HG03095 (cell line): ENCODE measurements at regions not wholly inside any gene's neighbourhood (a gene's known extent, or its start where the extent isn't known, plus 50 kb on each side); places are given as distances from the start of the nearest gene placed in this dataset.

Experiments
- ATAC-seq: cut with Tn5 transposase; IDR thresholded peaks from one replicate; pipeline ENCODE4 v1.9.1; 2021; ENCODE audit warnings: moderate library complexity; ENCODE audit not compliant: unreplicated experiment

DNA sequence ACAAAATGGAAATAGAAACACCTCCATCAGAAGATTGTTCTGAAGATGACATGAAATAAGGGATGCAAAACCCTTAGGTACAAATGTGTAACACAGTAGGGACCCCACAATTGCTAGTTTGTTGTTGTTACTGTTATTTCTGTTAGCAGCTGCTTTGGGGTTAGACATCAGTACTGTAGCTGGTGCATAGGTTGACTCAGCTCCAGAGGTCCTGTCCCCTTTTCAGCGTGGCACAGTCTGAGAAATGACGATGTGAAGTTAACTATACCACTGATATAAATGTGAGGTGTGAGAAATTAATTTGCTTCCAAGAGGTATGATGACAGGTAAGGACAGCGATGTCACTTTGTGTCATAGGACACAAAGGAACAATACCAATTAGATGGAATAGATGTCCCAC is 384.6 kb upstream of the KLF4 start:
- peak; percentile 46 for ATAC-seq

DNA sequence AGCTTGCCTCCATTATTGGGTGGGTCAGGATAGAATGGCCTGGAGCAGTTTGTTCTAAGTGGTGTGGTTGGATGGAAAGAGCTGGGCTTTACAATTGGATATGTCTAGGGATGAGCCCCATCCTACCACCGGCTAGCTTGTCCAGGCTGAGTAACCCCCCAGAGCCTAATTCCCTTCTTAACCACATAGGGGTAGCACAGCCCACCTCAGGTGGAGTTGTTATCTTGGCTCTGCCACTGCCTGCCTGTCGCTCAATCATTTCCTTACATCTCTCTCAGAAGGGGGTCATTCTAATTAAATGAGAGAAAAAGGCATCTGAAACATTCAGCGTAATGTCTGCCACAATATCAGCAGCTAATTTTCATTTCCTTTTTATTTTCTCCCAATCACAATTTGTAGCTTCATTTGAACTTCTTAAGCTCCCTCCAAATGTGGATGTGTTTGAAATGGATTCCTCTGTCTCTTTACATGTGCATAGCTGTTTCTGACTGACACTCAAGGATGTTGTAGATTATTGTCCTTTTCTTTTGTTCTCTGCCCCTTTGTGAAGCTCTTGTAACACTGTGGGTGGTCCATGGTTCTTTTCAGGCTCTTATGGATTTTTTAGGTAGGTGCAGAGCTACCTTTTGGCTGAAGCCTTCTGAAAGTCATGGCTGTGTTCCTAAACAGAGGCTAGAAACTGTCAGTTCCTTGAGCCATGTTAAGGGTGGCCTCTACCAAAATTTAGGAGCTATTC is 383.1 kb upstream of the KLF4 start:
- ATAC-seq: no peak

DNA sequence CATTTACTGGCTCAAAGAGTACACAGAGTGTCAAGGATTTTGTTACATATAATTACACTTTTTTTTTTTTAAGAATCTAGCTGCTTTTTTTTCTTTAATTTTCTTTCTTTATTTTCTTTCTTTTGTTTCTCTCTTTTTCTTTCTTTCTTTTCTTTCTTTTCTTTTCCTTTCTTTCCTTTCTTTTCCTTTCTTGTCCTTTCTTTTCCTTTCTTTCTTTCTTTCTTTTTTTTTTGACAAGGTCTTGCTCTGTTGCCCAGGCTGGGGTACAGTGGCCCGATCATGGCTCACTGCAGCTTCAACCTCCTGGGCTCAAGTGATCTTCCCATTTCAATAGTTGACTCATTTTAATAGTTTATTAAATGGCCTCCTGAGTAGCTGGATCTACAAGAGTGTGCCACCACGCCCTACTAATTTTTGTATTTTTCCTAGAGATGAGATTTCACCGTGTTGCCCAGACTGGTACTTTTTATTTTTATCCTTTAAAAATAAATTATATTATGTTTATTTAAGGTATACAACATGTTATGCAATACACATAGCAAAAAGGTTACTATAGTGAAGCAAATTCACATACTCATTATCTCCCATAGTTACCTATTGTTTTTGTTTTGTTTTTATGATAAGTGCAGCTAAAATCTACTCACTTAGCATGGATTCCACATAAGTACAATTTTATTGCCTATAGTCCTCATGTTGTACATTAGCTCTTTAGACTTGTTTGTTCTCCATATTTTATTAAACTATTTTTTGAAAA is 381.5 kb upstream of the KLF4 start:
- no peak for ATAC-seq

DNA sequence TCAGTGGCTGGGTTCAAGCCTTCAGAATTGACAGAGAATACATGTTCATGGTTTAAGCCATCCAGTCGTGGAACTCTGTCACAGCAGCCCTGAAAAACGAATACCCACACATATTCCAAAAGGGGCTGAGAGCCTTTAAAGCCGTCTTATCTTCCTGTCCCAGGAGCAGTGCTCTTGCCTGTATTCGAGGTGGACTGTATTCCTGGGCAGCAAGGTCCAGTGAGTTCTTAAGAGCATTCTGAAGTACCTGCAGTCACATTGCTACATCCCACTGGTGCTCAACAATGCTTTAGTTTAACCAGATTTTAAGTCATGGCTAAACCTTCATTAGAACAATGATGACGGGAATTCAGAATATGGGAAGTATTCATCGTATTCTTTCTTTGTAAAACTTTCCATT is 380.7 kb upstream of the KLF4 start:
- ATAC-seq: no peak

DNA sequence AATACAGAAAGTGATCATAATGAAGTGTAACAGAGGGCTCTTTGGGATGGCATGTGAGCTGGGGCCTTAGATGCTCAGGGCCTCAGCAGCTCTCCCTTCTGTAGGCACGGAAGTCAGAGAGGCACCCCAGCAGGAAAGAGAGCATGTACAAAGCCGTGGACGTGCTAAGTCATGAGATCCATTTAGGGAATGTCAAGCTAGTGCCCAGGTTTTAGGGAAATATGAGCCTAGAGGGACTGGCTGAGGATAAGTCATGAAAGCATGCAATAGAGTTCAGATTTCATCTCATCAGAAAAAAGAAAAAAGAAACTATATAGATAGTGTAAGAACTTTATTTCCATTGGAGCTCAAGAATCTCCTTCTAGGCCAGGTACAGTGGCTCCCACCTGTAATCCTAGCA is 379.5 kb upstream of the KLF4 start:
- no peak for ATAC-seq

DNA sequence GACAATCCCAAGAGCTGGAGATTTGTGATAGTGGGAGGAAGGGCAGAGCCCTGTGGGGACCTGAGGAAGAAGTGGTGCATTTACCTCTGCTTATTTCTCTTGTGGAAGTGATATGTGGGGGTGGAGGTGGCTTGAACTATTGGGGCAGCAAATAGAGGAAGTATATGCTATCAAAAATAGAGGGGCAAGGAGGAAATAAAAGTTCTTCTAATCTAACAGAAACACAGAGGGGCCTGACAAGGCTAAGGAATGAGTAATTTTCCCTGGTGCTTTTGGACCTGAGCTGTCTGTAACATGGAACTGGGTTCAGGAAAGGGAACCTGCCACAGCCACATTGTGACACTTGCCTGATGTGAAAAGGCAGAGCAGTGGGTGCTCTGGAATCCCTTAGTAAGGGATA is 378.6 kb upstream of the KLF4 start:
- no peak for ATAC-seq

DNA sequence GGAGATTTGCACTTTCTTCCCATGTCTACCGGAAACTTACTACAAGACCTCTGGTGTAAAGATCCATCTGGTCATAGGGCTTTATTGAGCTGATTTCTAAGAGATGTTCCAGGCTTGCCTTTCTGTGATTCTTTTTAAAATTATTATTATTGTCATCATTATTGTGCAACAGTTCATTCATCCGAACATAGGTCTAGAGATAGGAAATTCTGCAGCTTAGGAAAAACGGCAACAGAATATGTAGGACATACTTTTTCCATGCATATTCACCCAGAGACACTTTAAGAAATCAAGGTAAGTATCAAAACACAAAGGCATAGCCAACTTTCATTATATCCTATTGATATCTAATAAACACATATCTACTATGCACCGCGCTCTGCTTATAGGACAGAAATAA is 378.2 kb upstream of the KLF4 start:
- ATAC-seq: no peak

DNA sequence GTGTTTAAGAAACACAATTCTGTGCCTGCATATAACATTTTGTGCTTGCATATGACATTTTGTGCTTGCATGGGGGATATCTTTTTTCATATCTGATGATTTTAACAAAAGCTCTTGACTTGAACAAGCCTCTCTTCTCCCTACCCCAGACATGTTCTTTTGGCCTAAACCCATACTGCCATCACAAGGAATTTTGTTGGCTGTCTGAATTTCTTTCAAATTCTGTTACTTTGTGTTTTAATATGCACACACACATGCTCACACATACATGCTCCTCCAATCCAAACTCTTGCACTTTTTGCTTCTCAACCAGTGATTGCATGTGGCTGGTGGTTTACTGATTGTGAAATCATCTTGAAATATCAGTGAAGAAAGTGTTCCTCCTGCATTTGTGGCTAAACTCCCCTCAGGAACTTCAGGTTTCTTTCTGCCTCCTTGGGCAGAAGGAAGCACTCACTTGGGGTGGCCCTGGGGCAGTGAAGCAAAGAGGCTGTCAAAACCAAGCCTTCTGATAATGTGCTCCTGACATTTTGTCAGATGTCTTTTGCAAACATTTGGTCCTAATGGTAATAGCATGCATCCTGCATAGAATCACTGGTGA is 377.2 kb upstream of the KLF4 start:
- ATAC-seq: no peak

DNA sequence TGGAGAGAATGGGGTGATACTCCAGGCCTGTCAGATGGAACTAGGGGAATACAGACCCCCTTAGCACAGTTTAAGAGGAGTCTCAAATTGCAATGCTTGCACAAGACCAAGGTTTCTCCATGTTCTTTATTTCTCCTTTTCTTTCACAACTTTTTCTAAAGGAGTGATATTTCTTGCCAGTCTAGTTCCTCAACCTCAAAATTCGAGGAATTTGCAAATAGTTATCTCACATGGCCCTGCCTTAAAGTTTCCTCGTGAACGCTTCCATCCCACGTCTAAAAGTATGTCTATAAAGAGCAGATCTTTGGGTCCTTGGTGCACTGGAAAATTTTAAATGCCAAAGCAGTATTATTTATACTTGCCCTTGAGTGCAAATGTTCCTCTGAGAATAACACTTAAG is 373.8 kb upstream of the KLF4 start:
- ATAC-seq: no peak

DNA sequence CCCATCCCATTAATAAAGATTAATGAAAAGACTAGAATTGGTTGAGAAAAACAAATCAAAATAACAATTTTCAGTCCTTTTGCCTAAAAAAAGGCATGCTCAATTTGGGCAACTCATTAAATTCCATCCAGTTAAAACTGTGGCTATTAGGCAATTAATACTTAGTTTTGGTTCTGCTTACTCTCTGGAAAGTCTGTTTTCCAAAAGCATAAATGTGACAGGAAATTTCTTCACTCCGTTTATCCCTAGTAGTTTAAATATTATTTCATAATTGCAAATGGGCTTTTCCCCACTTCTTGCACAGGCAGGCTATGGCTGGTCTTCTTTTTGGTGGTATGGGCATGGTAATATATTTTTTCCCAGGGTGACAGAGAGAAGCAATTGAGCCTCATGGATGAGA is 373.3 kb upstream of the KLF4 start:
- no peak for ATAC-seq

DNA sequence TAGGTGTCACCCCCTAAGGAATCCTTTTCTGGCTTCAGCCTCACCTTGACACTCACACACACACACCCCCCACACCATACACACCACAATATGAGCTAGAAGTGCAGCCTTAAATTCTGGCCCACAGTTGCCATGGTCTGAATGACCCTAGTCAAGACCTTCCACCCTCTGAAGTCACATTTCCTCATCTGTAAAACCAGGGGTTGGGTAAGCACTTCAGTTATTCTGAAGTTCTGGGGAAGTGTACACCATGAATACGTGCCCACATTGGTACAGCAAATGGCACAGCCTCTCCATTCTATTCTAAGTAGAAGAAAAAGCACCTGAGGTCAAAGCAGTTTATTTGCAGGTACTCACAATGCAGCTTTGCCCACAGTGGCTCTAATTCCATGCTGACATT is 372.8 kb upstream of the KLF4 start:
- no peak for ATAC-seq

DNA sequence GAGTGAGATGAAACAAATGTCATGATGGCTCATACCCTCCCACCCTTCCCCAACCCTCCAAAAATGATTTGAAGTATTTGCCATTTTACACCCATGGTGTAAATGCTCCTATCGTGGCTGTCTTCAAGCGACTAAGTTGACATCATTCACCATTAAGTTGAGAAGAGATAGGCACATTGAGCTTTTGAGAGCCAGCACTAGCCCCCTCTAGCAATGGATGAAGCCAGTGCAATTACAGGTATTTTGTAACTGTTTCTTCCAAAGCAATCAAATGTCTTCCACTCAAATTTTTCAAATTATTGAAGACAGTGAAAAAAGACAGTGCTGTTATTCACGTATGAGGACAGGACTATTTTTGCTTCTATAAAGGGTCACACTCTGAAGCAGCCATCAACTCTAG is 371.5 kb upstream of the KLF4 start:
- ATAC-seq: no peak

DNA sequence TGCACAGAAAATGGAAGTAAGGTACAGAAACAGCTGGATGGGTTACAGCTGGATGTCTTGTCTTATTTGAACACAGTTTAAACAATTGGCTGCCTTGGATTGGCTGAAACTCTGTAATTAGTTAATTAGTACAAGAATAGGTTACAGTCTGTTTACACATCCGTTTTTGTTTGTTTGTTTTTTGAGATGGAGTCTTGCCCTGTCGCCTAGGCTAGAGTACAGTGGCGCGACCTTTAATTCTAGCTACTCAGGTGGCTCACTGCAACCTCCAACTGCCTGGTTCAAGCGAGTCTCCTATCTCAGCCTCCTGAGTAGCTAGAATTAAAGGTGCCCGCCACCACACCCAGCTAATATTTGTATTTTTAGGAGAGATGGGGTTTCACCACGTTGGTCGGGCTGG is 368.7 kb upstream of the KLF4 start:
- no peak for ATAC-seq

DNA sequence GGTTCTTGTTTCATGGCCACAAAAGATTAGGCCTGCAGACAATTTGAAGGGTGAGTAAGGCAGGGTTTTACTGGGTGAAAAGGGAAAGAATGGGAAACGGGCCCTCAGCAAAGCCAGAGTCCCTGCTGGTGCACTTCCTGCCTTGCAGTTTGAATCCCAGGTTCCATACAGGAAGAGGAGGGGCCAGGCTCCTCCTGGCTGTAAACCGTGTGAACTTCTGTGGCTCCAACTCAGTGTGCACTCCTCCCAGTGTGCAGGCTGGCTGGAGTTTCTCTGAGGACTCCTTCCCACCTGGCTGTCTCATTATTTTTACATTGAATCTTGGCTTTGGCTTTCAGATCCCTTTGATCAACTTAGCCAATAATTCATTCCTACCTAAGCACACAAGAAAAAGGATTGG is 367.1 kb upstream of the KLF4 start:
- no peak for ATAC-seq

DNA sequence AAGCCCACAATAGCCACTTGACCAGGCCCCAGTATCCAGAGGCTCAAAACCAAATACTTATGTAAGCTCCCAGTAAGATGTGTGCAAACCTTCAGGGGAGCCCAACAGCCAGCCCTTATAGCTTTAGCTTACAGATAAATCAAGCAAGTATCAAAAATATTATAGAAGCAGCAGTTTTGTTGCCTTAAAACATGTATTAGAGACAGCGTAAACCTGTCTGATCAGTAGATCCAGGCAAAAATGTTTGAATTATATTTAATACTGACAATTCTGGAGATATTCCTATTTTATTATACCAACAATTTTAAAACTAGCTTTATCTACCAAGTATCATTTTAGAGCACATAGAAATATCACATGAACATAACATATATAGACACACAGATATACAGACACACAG is 365.6 kb upstream of the KLF4 start:
- no peak for ATAC-seq

DNA sequence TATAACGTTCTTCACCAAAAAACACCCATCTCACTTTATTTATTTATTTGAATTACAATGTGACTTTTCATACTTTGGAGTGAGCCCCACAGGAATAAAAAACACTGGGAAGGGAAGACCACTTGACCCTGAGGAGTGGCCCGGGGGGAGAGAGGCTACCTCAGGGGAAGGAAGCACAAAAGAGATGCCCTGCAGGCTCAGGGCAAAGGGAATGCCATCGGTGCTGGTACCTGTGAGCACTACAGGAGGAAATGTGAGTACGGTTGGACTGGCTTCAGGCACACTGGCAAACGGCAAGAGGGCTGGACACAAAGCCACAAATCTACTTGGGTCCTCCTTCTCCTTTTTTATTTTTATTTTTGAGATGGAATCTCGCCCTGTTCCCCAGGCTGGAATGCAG is 363.9 kb upstream of the KLF4 start:
- ATAC-seq: no peak

DNA sequence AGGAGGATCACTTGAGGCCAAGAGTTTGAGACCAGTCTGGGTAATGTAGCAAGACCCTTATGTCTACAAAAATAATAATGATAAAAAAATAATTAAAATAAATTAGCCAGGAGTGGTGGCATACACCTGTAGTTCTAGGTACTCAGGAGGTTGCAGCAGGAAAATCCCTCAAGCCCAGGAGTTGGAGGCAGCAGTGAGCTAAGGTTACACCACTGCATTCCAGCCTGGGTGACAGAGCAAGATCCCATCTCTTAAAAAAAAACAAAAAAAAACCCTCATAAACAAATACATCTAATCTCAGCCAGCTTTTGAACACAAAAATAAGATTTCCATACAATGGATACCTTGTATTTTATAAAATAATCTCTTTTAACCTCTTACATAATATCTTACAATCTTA is 363.3 kb upstream of the KLF4 start:
- ATAC-seq: no peak

DNA sequence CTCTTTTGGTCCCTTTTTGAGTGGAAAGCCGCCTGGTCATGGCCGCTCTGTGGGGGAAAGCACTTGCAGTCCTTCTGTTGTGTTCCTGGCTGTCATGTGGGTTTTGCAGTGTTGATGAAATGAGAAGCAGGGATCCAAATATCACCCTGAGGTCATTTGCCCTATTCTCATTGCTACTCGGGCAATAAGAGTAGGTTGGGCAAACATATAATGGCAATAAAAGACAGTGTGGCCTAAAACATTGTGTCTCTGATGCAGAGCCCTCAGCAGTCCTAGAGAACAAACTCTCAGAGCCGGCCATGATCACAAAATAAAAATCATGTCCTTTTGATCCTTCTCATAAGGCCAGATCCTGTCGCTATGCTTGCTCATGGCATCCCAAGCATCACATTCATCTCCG is 361.1 kb upstream of the KLF4 start:
- ATAC-seq: no peak

DNA sequence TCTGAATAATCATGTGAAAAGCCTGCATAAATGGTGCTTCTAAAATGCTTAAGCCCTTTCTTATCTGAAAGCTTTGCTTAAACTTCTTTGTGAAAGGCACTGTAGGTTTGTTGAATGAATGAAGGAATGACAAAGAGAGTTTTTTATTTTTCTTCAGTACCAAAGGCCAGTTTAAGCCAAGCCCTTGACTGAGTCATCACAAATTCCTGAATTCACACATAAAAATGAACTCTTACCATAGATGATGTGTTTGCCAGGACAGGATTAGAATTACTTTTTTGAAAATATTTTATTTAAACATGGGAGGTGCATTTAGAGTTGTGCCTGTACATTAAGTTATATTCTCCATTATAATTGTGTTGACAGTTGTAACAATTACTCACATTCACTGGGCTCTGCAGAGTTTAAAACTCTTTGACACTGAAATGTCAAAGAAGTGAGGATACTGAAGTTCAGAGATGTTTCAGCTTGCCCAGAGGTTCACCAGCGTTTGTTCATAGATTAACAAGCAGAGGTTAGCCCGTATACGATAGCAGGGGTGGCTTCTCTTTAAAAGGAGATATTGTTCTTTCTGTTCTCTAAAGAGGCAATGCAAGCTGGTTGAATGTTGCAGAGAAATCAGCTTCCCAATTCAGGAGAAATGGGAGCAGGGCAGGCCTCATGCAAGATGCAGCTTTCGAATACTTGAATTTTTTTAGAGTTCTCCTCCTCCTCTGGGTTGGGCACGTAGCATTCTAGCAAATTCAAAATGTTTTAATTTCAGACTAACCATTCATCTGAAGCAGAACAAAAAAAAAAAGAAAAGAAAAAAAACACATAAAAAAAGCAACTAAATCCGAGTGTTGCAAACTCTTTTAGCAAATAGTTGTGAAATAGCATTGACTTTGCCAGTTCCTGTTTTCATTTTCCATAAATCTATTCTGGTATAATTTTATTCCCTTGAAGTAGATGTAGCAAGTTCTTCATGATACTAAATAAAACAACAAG is 358.7 kb upstream of the KLF4 start:
- ATAC-seq: no peak

DNA sequence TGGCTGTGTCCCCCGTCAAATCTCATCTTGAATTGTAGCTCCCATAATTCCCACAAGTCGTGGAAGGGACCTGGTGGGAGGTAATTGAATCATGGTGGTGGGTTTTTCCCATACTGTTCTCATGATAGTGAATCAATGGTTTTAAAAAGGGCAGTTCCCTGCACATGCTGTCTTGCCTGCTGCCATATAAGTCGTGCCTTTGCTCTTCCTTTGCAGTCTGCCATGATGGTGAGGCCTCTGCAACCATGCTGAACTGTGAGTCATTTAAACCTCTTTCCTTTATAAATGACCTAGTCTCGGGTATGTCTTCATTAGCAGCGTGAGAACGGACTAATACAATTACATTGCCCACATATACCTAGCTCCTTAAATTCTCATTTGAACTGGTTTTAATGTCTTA is 353.0 kb upstream of the KLF4 start:
- ATAC-seq: no peak

DNA sequence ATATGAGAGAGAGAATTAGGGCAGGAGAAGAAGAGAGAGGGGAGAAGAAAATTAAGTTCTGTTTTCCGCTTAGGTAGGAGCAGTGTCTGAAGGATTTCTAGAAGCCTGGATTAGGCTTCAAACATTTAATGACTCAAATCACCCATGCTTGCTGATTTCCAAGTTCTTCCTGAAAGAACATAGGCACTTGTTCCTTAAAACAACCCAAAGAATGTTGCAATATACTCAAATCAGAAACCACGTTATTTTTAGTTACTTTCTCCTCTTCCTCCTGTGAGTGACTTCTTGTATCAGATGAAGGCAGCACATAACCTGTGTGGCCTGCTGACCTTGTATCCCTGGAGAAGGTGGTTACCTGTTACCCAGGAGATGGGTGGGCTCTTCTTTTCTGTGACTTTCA is 351.5 kb upstream of the KLF4 start:
- ATAC-seq: no peak
